K562 (cell line): ENCODE measurements at regions not wholly inside any gene's neighbourhood (a gene's known extent, or its start where the extent isn't known, plus 50 kb on each side); places are given as distances from the start of the nearest gene placed in this dataset.

Experiments used
- ATAC-seq: fragments of 200-7000 bp; cut with Tn5 transposase; 3 replicates; pipeline ENCODE4 v1.9.1; 2020; ENCODE audit warnings: moderate library complexity
- BruUV-seq: library from RNA; stranded (reverse); fragments of 400-500 nt; replicated peaks from 2 replicates; lab custom pipeline; 2021; lab: Mats Ljungman, UMichigan
- CTCF ChIA-PET: fragments of 300-600 bp; formaldehyde crosslinking; extraction: SDS; loops from one replicate; lab custom pipeline; 2021; ENCODE audit warnings: low intra/inter-chr PET ratio; lab: Yijun Ruan, JAX
- POLR2A ChIA-PET: fragments of 300-600, 350-650 bp; sonication (Branson Sonifier 250); formaldehyde crosslinking; extraction: SDS; loops from one replicate; lab custom pipeline; 2021; ENCODE audit warnings: antibody characterized with exemption, inconsistent platforms; lab: Yijun Ruan, JAX
- DNase-seq, 4 experiments: peaks; one replicate each; pipeline versions ENCODE4 v3.0.0 to v3.0.0-alpha.2; 2011 to 2018; ENCODE audit warnings: low spot score in 3 of 4, mixed read lengths in 3 of 4; ENCODE audit errors: extremely low read depth in 1 of 4
- FAIRE-seq: peaks from 2 replicates; lab custom pipeline; 2011; peaks lifted over from hg19 to GRCh38; lab: Jason Lieb, UNC
- H2AFZ ChIP-seq: 2 replicates; pipeline ENCODE4 v1.6.0; 2011; ENCODE audit warnings: low read depth, low read length, control low read depth, inconsistent platforms
- H3K27ac ChIP-seq: fragments of 200-600 bp; 3 replicates; pipeline ENCODE4 v1.8.0; 2011; ENCODE audit warnings: low read depth, mild to moderate bottlenecking, control low read depth, inconsistent platforms, low read length, moderate library complexity, mixed read lengths; ENCODE audit errors: extremely low read depth
- H3K27me3 ChIP-seq, 2 experiments: fragments of 300-600 bp in 1 of 2; 2 replicates in 1 of 2; 3 replicates in 1 of 2; pipeline versions ENCODE4 v1.6.0 to v1.8.0; 2011; ENCODE audit warnings: inconsistent platforms in 2 of 2, low read length in 2 of 2, mild to moderate bottlenecking in 1 of 2, mixed read lengths in 1 of 2, moderate library complexity in 1 of 2; ENCODE audit not compliant: control insufficient read depth in 2 of 2, insufficient read depth in 2 of 2
- H3K36me3 ChIP-seq: fragments of 300-600 bp; 3 replicates; pipeline ENCODE4 v1.8.0; 2011; ENCODE audit warnings: mild to moderate bottlenecking, low read length, inconsistent platforms; ENCODE audit not compliant: control insufficient read depth, insufficient read depth
- H3K4me1 ChIP-seq, 2 experiments: fragments of 200-600 bp in 1 of 2; replicated peaks in 1 of 2; 2 replicates in 1 of 2; 3 replicates in 1 of 2; pipeline versions ENCODE4 v1.5.1 to v1.8.0; 2011; ENCODE audit warnings: inconsistent platforms in 2 of 2, low read length in 2 of 2, mild to moderate bottlenecking in 1 of 2, mixed read lengths in 1 of 2, moderate library complexity in 1 of 2; ENCODE audit not compliant: control insufficient read depth in 2 of 2, insufficient read depth in 2 of 2
- H3K4me2 ChIP-seq: 2 replicates; pipeline ENCODE4 v1.6.1; 2011; ENCODE audit warnings: low read length, control low read depth, inconsistent platforms, mixed read lengths; ENCODE audit not compliant: insufficient read depth
- H3K4me3 ChIP-seq: fragments of 200-600 bp; sonication (generic), shearing (Covaris generic); 2 replicates; pipeline ENCODE4 v1.5.1; 2016; ENCODE audit warnings: control low read depth, inconsistent platforms
- H3K79me2 ChIP-seq: fragments of 200-600 bp; 3 replicates; pipeline ENCODE4 v1.8.0; 2011; ENCODE audit warnings: low read length, inconsistent platforms; ENCODE audit not compliant: control insufficient read depth, insufficient read depth
- H3K9ac ChIP-seq, 2 experiments: 2 replicates each; pipeline versions ENCODE4 v1.6.0 to v1.6.1; 2011; ENCODE audit warnings: low read depth in 2 of 2, low read length in 2 of 2, control low read depth in 1 of 2, inconsistent platforms in 1 of 2, mild to moderate bottlenecking in 1 of 2, mixed read lengths in 1 of 2; ENCODE audit not compliant: insufficient read depth in 1 of 2
- H3K9me1 ChIP-seq: one replicate; pipeline ENCODE4 v1.6.0; 2011; ENCODE audit warnings: inconsistent platforms, mild to moderate bottlenecking, low read length, moderate library complexity; ENCODE audit not compliant: control insufficient read depth, insufficient read depth
- H3K9me3 ChIP-seq: replicated peaks from 2 replicates; pipeline ENCODE4 v1.5.1; 2011; ENCODE audit warnings: low read depth, low read length, inconsistent platforms; ENCODE audit not compliant: control insufficient read depth, insufficient read depth
- H4K20me1 ChIP-seq: replicated peaks from 2 replicates; pipeline ENCODE4 v1.6.1; 2011; ENCODE audit warnings: low read length, inconsistent platforms, mixed read lengths; ENCODE audit not compliant: control insufficient read depth, insufficient read depth
- ARID2 ChIP-seq: fragments of 450-650 bp; IDR thresholded peaks from 2 replicates; pipeline ENCODE4 v1.6.1; 2017; ENCODE audit warnings: antibody characterized with exemption, mild to moderate bottlenecking
- CBFA2T3 ChIP-seq: fragments of 450-650 bp; IDR thresholded peaks from 2 replicates; pipeline ENCODE4 v1.6.1; 2017
- ERF ChIP-seq: fragments of 450-650 bp; formaldehyde crosslinking; IDR thresholded peaks from 2 replicates; pipeline ENCODE4 v1.4.0; 2020; ENCODE audit warnings: mild to moderate bottlenecking, mixed read lengths
- GTF2A2 ChIP-seq: IDR thresholded peaks from 2 replicates; pipeline ENCODE4 v1.6.1; 2016; ENCODE audit warnings: mild to moderate bottlenecking, missing genetic modification characterization, missing compliant biosample characterization
- MAZ ChIP-seq, 2 experiments: fragments of 450-650 bp in 1 of 2; sonication (generic) in 1 of 2; formaldehyde crosslinking; IDR thresholded peaks in 1 of 2; conservative IDR thresholded peaks in 1 of 2; 2 replicates each; pipeline versions ENCODE4 v1.4.0 to v1.5.0; 2020; ENCODE audit warnings: mild to moderate bottlenecking in 1 of 2, missing genetic modification reagents in 1 of 2
- MIER1 ChIP-seq: fragments of 450-650 bp; IDR thresholded peaks from 2 replicates; pipeline ENCODE4 v1.6.1; 2016; ENCODE audit warnings: antibody characterized with exemption, mild to moderate bottlenecking, low read depth
- NR2C1 ChIP-seq, 2 experiments: fragments of 450-650 bp; IDR thresholded peaks; 2 replicates each; pipeline ENCODE4 v1.6.1; 2017; ENCODE audit warnings: mild to moderate bottlenecking in 2 of 2, antibody characterized with exemption in 1 of 2, inconsistent platforms in 1 of 2, missing compliant biosample characterization in 1 of 2, missing genetic modification characterization in 1 of 2
- NUFIP1 ChIP-seq: fragments of 450-650 bp; IDR thresholded peaks from 2 replicates; pipeline ENCODE4 v1.6.1; 2018; ENCODE audit not compliant: partially characterized antibody
- PHF20 ChIP-seq: fragments of 450-650 bp; IDR thresholded peaks from 2 replicates; pipeline ENCODE4 v1.6.1; 2018; ENCODE audit not compliant: partially characterized antibody
- POU5F1 ChIP-seq: fragments of 150-350 bp; IDR thresholded peaks from 2 replicates; pipeline ENCODE4 v1.6.1; 2014; ENCODE audit warnings: borderline replicate concordance, low read length, low read depth, mild to moderate bottlenecking; ENCODE audit not compliant: partially characterized antibody
- TEAD4 ChIP-seq, 2 experiments: sonication (generic) in 1 of 2; formaldehyde crosslinking in 1 of 2; IDR thresholded peaks; 2 replicates each; pipeline versions ENCODE4 v1.6.1 to v1.8.0; 2012 to 2022; ENCODE audit warnings: borderline replicate concordance in 1 of 2, inconsistent platforms in 1 of 2, low read length in 1 of 2, mild to moderate bottlenecking in 1 of 2, missing genetic modification reagents in 1 of 2
- TSC22D4 ChIP-seq: fragments of 450-650 bp; IDR thresholded peaks from 2 replicates; pipeline ENCODE4 v1.6.1; 2016; ENCODE audit warnings: missing genetic modification characterization, missing biosample characterization, control low read depth
- ZNF121 ChIP-seq: sonication (generic); formaldehyde crosslinking; conservative IDR thresholded peaks from 2 replicates; pipeline ENCODE4 v1.8.0; 2022; ENCODE audit warnings: missing genetic modification reagents
- ZNF384 ChIP-seq: IDR thresholded peaks from 2 replicates; pipeline ENCODE4 v1.6.1; 2012; ENCODE audit warnings: low read depth, low read length, improper control_type of control experiment
- ZNF431 ChIP-seq: sonication (generic); formaldehyde crosslinking; IDR thresholded peaks from 2 replicates; pipeline ENCODE4 v1.8.0; 2022; ENCODE audit warnings: mild to moderate bottlenecking, missing genetic modification reagents
- ZNF77 ChIP-seq: fragments of 250-450 bp; sonication (Bioruptor Pico); IDR thresholded peaks from 2 replicates; pipeline ENCODE4 v1.5.0; 2020
- ZZZ3 ChIP-seq: fragments of 450-650 bp; IDR thresholded peaks from 2 replicates; pipeline ENCODE4 v1.6.1; 2016; ENCODE audit warnings: antibody characterized with exemption, mild to moderate bottlenecking, moderate library complexity
- WGBS: fragments of 100-300 bp; shearing (Covaris generic); methylation state at CpG from one replicate; pipeline ENCODE4 v1.1.6; 2016; ENCODE audit warnings: low coverage, mixed read lengths; ENCODE audit not compliant: insufficient coverage; ENCODE audit errors: missing lambda C conversion rate; 5-methylcytosine and 5-hydroxymethylcytosine counted together
- in situ Hi-C: fragments of 300-500 bp; cut with MboI; formaldehyde crosslinking; loops from 4 replicates; pipeline ENCODE4 v1.15.0; 2018; ENCODE audit warnings: inconsistent platforms, mixed read lengths
- intact Hi-C: fragments of 100-400 bp; cut with micrococcal nuclease; formaldehyde crosslinking; loops from 2 replicates; pipeline ENCODE4 v1.14.2; 2022
- TF ChIP-seq, protein P1 (sequence below): fragments of 250-450 bp; sonication (Bioruptor Pico); IDR thresholded peaks from 2 replicates; pipeline ENCODE4 v1.4.0; 2020
- TF ChIP-seq, protein P2 (sequence below): fragments of 450-650 bp; formaldehyde crosslinking; IDR thresholded peaks from 2 replicates; pipeline ENCODE4 v1.4.0; 2022; ENCODE audit warnings: missing genetic modification characterization
- TF ChIP-seq, protein P3 (sequence below): fragments of 250-450 bp; sonication (Bioruptor Pico); IDR thresholded peaks from 2 replicates; pipeline ENCODE4 v1.6.1; 2021; ENCODE audit warnings: mild to moderate bottlenecking

DNA sequence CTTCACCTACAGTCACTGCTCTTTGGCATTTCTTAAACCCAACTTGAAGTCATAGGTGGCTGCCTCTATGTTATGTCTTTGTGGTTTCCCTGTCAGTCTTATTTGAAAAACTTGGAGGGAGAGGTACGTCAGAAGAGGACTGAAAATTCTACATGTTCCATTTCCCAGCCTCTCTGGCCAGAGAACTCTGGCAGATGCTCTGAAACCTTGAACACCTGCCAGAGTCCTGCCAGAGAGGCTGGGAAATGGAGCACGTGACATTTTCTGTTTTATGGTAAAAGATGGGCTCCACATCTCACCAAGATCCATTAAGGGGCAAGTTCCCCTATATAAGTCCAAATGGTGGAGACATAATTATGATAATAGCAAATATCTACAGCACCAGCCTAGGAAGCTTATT is 99.5 kb downstream of the MAFB start:
- Histone ChIP-seq H3K9me3 (no peaks in the 10 kb centered on the region), H3K4me1 (no peaks in the 10 kb centered on the region), H3K27me3 (no peaks in the 10 kb centered on the region; a peak in 1 of 5 replicates), H3K79me2 (no peaks in the 10 kb centered on the region), H3K4me3 (no peak overlapping the region), H3K27ac (no peak overlapping the region), H3K4me2 (no peak overlapping the region), H2AFZ (no peak overlapping the region), H3K9ac (no peak overlapping the region), H3K9me1 (no peaks in the 10 kb centered on the region), H4K20me1 (no peaks in the 10 kb centered on the region), H3K36me3 (no peaks in the 10 kb centered on the region)
- intact Hi-C loops (no loop called here), in situ Hi-C loops (no loop called here)
- POLR2A ChIA-PET, result no interaction called here
- BruUV-seq, result no TSS peak
- ATAC-seq (no peak), FAIRE-seq (no peak), DNase-seq (no peak)
- CTCF ChIA-PET, result no interaction called here
- WGBS, result 0% methylated on average over 2 of the region's 2 CpGs
- TF ChIP-seq, protein P1, sequence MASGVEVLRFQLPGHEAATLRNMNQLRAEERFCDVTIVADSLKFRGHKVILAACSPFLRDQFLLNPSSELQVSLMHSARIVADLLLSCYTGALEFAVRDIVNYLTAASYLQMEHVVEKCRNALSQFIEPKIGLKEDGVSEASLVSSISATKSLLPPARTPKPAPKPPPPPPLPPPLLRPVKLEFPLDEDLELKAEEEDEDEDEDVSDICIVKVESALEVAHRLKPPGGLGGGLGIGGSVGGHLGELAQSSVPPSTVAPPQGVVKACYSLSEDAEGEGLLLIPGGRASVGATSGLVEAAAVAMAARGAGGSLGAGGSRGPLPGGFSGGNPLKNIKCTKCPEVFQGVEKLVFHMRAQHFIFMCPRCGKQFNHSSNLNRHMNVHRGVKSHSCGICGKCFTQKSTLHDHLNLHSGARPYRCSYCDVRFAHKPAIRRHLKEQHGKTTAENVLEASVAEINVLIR, result no peak
- no peak for TF ChIP-seq TEAD4 (IDR thresholded peaks at IDR 0.05; ENCODE audit: low read length)
- no peak for TF ChIP-seq TEAD4 (CRISPR knock-in tag; IDR thresholded peaks at IDR 0.05; ENCODE audit: borderline replicate concordance)
- TF ChIP-seq POU5F1, result no peak
- no peak for TF ChIP-seq PHF20
- no peak for TF ChIP-seq TSC22D4 (tag)
- no peak for TF ChIP-seq ZNF121 (CRISPR knock-in tag)
- TF ChIP-seq ARID2, result no peak
- TF ChIP-seq, protein P2, sequence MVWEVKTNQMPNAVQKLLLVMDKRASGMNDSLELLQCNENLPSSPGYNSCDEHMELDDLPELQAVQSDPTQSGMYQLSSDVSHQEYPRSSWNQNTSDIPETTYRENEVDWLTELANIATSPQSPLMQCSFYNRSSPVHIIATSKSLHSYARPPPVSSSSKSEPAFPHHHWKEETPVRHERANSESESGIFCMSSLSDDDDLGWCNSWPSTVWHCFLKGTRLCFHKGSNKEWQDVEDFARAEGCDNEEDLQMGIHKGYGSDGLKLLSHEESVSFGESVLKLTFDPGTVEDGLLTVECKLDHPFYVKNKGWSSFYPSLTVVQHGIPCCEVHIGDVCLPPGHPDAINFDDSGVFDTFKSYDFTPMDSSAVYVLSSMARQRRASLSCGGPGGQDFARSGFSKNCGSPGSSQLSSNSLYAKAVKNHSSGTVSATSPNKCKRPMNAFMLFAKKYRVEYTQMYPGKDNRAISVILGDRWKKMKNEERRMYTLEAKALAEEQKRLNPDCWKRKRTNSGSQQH (CRISPR knock-in tag), result no peak
- no peak for TF ChIP-seq GTF2A2 (tag)
- TF ChIP-seq ZNF384, result no peak
- TF ChIP-seq ZNF77 (CRISPR knock-in tag), result no peak
- TF ChIP-seq, protein P3, sequence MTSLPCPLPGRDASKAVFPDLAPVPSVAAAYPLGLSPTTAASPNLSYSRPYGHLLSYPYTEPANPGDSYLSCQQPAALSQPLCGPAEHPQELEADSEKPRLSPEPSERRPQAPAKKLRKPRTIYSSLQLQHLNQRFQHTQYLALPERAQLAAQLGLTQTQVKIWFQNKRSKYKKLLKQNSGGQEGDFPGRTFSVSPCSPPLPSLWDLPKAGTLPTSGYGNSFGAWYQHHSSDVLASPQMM, result no peak
- no peak for TF ChIP-seq MAZ (CRISPR knock-in tag; conservative IDR thresholded peaks at IDR 0.05 in 1 of 2, IDR thresholded peaks at IDR 0.05 in 1 of 2)
- TF ChIP-seq MIER1, result no peak
- TF ChIP-seq ERF (CRISPR knock-in tag), result no peak
- no peak for TF ChIP-seq ZZZ3
- TF ChIP-seq NR2C1 (IDR thresholded peaks at IDR 0.05), result no peak
- TF ChIP-seq NR2C1 (tag; IDR thresholded peaks at IDR 0.05), result no peak
- TF ChIP-seq ZNF431, result no peak
- TF ChIP-seq CBFA2T3, result no peak
- TF ChIP-seq NUFIP1, result no peak
